LNCaP clone FGC (cell line): ENCODE measurements at regions not wholly inside any gene's neighbourhood (a gene's known extent, or its start where the extent isn't known, plus 50 kb on each side); places are given as distances from the start of the nearest gene placed in this dataset.

Source experiments
- DNase-seq: peaks from one replicate; pipeline ENCODE4 v3.0.0-alpha.2; 2011; ENCODE audit warnings: low read depth
- H3K4me3 ChIP-seq: 2 replicates; pipeline ENCODE4 v1.5.1; 2011; ENCODE audit warnings: mild to moderate bottlenecking, low read depth, low read length, control low read depth
- TF ChIP-seq, protein P1 (sequence below): IDR thresholded peaks from 2 replicates; pipeline ENCODE4 v1.5.1; 2012; ENCODE audit warnings: mild to moderate bottlenecking; ENCODE audit not compliant: control insufficient read depth, insufficient read depth; ENCODE audit errors: extremely low read depth

DNA sequence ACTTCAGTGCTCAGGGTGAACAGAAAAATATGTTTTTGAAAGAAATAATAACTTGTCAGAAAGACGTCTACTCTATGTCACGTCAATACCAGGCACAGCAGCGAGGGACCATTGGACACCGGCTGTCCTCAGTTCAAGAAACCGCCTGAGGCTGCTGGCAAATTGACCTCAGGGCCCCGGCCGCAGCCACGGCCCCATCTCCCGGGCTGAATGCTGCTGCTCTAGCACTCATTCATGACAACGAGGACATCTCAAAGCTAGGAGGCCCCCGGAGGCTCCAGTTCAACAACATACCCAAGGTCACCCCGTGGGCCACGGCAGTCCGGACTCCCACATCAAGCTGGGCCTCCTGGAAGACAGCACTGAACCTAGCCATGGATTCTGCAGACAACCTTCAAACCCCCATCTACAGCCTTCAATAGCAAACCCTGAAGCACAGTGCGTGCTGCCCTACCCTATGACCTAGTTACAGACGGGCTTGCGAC is 204.0 kb upstream of the NSMCE3 start:
- no peak overlapping the region for H3K4me3 ChIP-seq
- no peak for DNase-seq
- TF ChIP-seq, protein P1, sequence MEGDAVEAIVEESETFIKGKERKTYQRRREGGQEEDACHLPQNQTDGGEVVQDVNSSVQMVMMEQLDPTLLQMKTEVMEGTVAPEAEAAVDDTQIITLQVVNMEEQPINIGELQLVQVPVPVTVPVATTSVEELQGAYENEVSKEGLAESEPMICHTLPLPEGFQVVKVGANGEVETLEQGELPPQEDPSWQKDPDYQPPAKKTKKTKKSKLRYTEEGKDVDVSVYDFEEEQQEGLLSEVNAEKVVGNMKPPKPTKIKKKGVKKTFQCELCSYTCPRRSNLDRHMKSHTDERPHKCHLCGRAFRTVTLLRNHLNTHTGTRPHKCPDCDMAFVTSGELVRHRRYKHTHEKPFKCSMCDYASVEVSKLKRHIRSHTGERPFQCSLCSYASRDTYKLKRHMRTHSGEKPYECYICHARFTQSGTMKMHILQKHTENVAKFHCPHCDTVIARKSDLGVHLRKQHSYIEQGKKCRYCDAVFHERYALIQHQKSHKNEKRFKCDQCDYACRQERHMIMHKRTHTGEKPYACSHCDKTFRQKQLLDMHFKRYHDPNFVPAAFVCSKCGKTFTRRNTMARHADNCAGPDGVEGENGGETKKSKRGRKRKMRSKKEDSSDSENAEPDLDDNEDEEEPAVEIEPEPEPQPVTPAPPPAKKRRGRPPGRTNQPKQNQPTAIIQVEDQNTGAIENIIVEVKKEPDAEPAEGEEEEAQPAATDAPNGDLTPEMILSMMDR, result no peak

DNA sequence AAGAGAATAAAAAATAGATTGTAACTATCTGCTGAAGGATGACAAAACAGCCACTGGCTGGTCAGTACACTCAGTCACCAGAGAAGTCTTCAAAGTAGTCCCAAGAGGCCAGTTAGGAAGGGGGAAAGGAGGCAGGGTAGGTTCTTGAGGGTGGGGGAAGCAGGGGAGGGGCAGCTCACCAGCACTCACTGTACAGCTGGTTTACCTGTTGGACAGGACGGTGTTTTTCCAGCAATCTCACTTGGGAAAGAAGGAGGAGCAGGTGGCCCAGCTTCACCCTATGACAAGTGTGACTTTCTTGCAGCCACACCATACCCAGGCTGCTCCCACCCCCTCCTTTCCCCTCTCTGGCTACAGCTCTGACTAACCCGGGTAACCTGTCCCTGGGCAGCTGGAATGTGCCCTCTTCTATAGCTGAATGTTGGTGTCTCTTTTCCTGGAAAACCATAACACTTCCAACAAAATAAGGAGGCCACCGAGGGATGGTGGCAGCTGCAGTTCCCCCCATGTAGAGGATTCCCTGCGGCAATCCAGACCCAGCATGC is 203.4 kb upstream of the NSMCE3 start:
- DNase-seq, result no peak
- no peak overlapping the region for H3K4me3 ChIP-seq
- TF ChIP-seq, protein P1, result no peak

DNA sequence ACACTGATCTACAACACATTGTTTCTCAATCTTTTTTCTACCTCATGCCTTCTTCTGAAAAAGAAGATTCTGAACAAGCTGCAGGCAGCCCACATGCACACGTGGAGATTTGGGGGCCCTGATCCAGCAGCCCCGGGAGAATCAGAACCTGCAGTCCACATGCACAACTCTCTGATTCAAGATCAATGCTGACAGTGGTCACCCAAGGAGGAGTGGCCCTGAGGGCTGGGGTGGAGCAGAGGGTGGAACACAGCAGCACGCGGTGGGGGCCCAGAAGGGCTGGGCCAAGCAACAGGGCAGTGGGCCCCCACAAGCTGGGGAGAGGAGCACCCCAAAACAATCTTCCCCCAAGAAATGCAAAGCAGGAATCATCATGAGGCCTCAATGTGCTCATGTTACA is 202.1 kb upstream of the NSMCE3 start:
- TF ChIP-seq, protein P1, result no peak
- no peak overlapping the region for H3K4me3 ChIP-seq
- no peak for DNase-seq

DNA sequence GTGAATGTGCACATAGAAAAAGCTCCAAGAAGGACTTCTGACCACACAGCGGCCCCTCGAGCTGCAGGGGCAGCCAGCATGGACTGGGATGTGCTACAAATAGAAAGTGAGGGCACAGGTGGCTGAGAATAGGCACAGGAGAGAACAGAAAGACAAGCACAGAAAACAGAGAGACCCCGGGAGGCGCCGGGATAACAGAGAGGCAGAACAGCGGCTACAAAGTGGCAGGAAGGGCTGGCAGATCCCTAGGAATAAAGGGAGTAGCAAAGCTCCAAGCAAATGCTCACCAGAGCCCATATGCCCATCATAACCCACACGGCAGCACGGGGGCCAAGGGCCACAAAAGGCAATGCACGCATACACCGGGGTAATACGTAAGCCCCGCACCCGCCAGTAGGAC is 201.7 kb upstream of the NSMCE3 start:
- H3K4me3 ChIP-seq, result no peak overlapping the region
- TF ChIP-seq, protein P1, result no peak
- no peak for DNase-seq

GRCh38 chr15:29470794-29471193 is 201.2 kb upstream of the NSMCE3 start:
- no peak overlapping the region for H3K4me3 ChIP-seq
- peak; percentile 75 for DNase-seq
- TF ChIP-seq, protein P1, result no peak

- DNase-seq, result peak; percentile 42
- no peak overlapping the region for H3K4me3 ChIP-seq
- TF ChIP-seq, protein P1, result no peak
Observed at GRCh38 chr15:29470311-29470710, 200.7 kb upstream of the NSMCE3 start.

GRCh38 chr15:29468899-29469298 is 199.3 kb upstream of the NSMCE3 start:
- no peak overlapping the region for H3K4me3 ChIP-seq

More at GRCh38 chr15:29468899-29469298, 199.3 kb upstream of the NSMCE3 start:
- DNase-seq, result no peak
- TF ChIP-seq, protein P1, result no peak
